Activated CD4-positive, alpha-beta T cell treated with anti-CD3 and anti-CD28 coated beads, Interleukin-2, amount 50 U/mL, for 1 hour (primary cell): ENCODE measurements at regions not wholly inside any gene's neighbourhood (a gene's known extent, or its start where the extent isn't known, plus 50 kb on each side); places are given as distances from the start of the nearest gene placed in this dataset.

Experiments
- DNase-seq: peaks from one replicate; pipeline ENCODE4 v3.0.0-alpha.2; 2020

DNA sequence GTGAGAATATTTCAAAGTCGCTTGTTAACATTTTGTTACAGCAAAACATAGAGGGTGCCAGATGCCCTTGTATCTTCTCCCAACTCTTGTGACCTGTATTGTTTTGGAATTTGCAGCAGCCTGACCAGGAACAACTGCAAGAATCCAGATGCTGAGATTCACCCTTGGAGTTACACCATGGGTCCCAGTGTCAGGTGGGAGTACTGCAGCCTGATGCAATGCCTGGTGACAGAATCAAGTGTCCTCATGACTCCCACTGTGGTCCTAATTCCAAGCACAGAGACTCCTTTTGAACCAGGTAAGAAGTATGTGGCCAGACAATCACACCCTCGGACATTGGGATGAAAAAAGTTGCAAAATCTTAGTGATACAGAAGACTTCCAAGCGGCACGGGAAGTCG is 79.6 kb upstream of the MAP3K4 start:
- no peak for DNase-seq

- no peak for DNase-seq
Measured at GRCh38 chr6:160912411-160912810, 79.2 kb upstream of the MAP3K4 start.

- DNase-seq = no peak
Measured at GRCh38 chr6:160917572-160917971, 74.0 kb upstream of the MAP3K4 start.

GRCh38 chr6:160919723-160920440 is 71.7 kb upstream of the MAP3K4 start:
- no peak for DNase-seq

GRCh38 chr6:160921095-160921494 is 70.5 kb upstream of the MAP3K4 start:
- DNase-seq = no peak

GRCh38 chr6:160926281-160927276 is 65.0 kb upstream of the MAP3K4 start:
- DNase-seq = no peak

DNA sequence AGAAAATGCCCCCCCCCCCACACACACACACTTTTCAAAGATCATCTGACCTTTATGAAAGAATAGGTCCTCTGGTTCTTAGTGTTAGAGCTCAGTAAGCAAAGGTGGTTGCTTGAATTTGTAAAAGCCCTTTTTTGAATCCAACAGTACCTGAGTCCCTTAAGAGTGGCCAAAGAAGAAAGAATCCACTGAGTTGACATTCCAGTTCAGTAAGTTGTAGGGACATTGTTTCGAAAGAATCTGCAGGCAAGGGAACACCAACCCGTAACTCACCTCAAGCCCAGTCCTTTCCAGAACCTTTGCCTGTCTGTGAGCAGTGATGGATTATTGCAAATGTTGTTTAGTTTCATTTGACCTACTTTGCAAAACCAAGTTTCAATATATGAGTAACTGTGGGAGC is 64.2 kb upstream of the MAP3K4 start:
- DNase-seq = no peak

- no peak for DNase-seq
Measured at GRCh38 chr6:160929361-160929760, 62.2 kb upstream of the MAP3K4 start.

GRCh38 chr6:160929831-160930230 is 61.7 kb upstream of the MAP3K4 start:
- no peak for DNase-seq

DNA sequence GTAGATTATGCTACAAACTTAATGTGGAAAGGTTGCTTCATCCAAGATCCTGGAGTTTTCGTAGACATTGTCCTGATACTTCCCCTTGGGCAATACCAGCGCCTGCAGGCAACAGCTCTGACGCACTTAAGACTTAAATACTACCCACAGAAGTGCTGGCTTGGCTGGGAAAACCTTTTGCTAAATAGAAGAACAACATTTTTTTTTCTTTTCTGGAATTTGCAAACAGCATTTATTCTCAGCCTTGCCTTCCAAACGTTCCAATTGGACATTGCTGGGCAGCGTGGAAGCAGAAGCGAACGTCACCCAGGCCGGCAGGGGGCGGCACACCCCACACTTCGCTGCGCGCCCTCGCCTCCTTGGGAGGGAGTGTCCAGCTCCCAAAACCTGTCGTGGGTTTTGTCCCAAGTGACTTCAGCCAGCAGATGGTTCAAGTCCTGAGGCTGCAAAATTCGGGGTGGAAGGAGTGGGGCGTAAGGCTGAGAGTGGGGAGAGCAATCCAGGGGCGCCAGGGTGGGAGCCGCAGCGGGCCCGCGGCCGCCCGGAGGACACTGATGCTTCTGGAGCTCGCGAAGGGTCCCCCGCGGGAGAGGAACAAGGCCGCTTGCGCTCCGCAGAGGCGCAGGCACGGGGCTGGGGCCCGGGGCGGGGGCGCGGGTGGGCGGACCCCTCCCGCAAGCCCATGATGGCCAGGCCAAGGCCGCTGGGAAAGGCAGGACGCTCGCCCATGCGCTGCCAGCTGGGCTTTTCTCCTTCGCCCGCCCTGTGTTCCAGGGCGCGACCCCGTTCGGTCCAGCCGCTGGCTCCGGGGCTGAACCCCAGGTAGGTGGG is 60.8 kb upstream of the MAP3K4 start:
- DNase-seq = peak; percentile 58

- no peak for DNase-seq
Measured at GRCh38 chr6:160931378-160932310, 59.9 kb upstream of the MAP3K4 start.

GRCh38 chr6:160933256-160933655 is 58.3 kb upstream of the MAP3K4 start:
- no peak for DNase-seq

DNA sequence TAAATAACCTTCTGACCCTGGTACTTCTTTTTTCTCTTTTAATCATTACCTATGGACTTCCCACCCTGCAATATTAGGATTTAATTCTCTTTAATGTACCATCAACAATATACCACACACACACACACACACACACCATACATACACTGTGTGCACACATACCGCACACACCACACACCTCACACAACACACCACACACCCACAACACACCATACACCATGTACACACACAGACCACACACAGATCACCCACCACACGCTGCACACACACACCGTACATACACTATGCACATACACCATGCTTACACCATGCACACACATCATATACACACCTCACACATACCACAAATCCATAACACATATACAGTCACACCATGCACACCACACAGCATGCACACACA is 57.4 kb upstream of the MAP3K4 start:
- no peak for DNase-seq

GRCh38 chr6:160940197-160940596 is 51.4 kb upstream of the MAP3K4 start:
- no peak for DNase-seq
